PC-9 (cell line): ENCODE measurements at regions not wholly inside any gene's neighbourhood (a gene's known extent, or its start where the extent isn't known, plus 50 kb on each side); places are given as distances from the start of the nearest gene placed in this dataset.

ENCODE experiments used
- EZH2 ChIP-seq: fragments of 200-600 bp; sonication (generic); IDR thresholded peaks from 2 replicates; pipeline ENCODE4 v1.8.0; 2017; ENCODE audit warnings: antibody characterized with exemption, low read depth
- TF ChIP-seq, protein P1 (sequence below): fragments of 200-600 bp; sonication (generic); conservative IDR thresholded peaks from 2 replicates; pipeline ENCODE4 v1.6.1; 2017; ENCODE audit warnings: mixed run types, antibody characterized with exemption, mild to moderate bottlenecking, moderate library complexity

DNA sequence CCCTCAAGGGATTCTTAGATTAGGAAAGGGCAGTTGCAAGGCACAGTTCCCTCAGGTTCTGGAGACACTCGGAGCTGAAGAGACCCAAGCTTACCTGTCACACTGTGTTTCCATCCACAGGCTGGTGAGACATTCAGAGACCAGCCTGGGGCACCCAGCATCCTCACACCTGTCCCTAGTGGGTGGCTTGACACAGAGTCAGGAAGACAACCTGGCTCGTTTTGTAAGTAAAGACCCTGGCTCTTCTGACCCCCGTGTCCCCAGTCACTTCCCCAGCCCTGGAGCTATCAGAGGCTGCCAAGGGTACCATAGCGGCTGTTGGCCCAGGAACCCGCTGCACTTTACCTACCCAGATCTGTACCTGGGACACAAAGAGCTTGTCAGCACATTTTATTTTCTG, 409.8 kb downstream of the MATN1 start:
- TF ChIP-seq, protein P1, sequence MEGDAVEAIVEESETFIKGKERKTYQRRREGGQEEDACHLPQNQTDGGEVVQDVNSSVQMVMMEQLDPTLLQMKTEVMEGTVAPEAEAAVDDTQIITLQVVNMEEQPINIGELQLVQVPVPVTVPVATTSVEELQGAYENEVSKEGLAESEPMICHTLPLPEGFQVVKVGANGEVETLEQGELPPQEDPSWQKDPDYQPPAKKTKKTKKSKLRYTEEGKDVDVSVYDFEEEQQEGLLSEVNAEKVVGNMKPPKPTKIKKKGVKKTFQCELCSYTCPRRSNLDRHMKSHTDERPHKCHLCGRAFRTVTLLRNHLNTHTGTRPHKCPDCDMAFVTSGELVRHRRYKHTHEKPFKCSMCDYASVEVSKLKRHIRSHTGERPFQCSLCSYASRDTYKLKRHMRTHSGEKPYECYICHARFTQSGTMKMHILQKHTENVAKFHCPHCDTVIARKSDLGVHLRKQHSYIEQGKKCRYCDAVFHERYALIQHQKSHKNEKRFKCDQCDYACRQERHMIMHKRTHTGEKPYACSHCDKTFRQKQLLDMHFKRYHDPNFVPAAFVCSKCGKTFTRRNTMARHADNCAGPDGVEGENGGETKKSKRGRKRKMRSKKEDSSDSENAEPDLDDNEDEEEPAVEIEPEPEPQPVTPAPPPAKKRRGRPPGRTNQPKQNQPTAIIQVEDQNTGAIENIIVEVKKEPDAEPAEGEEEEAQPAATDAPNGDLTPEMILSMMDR = no peak
- TF ChIP-seq EZH2 = no peak
